Left hindlimb (tissue), 1 donor: ENCODE measurements at regions not wholly inside any gene's neighbourhood (a gene's known extent, or its start where the extent isn't known, plus 50 kb on each side); places are given as distances from the start of the nearest gene placed in this dataset.

ENCODE experiments used
- DNase-seq: peaks from one replicate; pipeline ENCODE4 v3.0.0-alpha.2; 2018

DNA sequence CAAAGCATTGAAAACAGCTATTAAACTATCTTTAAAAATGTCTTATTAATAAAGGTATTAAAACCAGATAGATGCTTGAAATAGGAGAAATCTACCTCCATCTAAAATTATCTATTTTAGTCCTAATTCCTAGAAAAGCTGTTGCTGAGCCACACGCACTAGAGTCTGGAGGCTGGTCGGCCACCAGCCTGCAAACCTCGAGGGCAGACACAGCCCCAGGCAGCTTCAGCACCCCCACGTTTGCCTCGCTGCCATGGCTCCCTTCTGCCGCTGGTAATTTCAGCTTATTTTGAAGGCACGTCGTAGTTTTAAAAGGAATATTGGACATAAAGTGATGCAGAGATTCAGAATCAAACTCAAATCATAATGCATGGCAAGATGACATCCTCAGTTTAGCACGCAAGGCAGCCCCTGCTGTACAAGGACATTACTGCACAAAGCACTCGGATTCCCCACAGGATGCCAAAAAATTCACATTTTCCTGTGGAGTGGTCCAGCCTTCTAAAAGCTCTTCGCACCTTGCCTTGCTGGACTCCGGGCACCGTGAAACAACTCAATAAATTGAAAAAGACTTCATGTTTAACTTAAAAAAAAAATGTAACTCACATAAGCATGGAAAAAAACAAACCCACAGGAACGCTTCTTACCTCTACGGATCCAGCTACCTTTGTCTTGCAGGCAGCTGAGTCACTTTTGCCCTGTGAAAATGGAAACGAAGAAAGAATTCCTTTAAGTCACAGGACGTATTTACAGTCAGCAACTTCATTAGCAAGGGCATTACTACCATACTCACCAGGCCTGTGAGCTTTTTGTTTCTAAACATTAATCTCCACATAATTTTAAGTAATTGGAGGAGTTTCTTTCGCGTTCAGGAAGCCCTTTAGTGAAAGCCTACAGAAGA lies 143.4 kb upstream of the RPS6KA2 start:
- no peak for DNase-seq

DNA sequence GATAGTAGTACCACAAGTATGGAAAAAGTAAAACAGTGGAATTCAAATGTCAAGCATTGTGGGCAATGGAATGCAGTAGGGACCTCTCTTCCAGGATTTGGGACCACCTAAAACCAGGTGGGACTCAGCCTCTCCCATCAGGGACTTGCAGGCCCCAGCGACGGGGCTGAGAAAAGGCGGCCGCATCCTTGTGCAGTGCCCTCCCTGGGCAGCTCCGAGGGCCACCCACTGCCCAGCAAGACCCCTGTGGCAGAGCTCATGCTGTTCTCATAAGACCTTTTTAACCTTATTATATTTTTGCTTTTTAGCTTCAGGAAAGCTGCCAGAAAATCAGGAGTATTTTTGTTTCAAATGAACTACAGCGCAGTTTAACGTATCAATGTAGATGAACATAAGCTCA lies 142.6 kb upstream of the RPS6KA2 start:
- no peak for DNase-seq

DNA sequence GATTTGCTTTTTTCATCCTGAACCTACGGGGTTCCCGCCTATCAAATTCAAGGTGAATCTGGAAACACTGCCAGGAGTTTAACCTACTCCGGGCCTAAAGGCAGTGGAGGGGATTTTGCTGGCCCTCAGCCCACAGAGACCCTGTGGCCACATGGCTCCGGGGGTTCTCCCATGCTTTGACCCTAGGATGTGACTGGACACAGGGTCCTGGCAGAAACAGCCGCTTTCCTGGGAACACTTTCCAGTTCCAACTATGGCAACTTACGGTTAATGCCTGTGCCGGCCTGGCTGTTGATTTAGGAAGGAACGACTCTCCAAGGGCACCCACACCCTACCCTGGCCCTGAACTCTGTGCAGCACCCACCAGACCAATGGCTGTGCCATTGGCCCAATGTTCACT lies 141.7 kb upstream of the RPS6KA2 start:
- DNase-seq = no peak

DNA sequence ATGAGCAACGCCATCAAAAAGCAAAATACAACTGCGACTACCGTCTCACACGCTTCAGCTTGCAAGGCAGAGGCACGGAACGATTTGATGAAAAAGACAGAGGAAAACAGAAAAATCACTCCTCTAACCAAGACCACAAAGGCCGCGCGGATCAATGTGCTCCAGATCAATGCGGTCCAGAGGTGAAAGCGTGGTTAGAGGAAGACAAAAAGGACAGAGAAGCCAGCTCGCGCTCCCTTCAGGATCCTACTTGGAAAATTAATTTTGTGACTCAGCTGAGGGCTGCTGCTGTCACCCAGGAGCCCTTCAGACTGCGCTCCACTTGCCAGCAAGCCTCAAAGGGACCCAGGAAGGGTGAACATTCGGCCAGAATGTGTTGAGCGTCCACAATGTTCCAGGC lies 140.2 kb upstream of the RPS6KA2 start:
- DNase-seq = no peak

DNA sequence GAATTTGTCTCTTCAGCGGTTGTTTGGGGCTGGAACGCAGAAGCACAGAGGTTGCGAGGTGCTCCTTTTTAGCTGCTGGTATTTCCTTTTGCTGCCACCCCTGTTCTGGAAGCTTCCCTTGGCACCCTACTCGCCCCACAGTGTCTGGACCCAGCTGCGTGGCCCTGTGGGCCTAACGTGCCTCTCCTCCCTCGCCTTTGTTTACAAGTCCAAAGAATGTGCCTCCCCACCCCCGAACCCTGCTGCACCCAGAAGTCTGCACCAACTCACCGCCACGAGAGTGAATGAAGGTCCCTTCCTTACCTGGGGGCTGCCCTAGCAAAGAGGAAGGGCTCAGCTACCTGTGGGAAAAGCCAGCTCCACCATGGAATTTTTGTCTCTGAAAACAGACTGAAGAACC lies 139.7 kb upstream of the RPS6KA2 start:
- no peak for DNase-seq

DNA sequence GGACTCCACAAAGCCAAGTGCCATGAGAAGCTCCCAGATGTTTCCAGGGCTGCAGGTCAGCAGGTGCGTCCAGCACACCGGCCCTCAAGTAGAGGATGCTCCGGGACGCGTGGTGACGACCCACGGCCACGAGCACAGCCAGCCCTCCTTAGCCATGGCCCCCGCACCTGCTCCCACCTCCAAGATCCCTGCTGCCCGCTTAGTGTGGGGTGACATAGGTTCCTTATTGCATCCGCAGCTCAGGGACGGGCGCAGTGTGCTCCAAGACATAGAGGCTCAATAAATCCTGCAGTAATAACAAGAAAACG lies 138.1 kb upstream of the RPS6KA2 start:
- DNase-seq = no peak

DNA sequence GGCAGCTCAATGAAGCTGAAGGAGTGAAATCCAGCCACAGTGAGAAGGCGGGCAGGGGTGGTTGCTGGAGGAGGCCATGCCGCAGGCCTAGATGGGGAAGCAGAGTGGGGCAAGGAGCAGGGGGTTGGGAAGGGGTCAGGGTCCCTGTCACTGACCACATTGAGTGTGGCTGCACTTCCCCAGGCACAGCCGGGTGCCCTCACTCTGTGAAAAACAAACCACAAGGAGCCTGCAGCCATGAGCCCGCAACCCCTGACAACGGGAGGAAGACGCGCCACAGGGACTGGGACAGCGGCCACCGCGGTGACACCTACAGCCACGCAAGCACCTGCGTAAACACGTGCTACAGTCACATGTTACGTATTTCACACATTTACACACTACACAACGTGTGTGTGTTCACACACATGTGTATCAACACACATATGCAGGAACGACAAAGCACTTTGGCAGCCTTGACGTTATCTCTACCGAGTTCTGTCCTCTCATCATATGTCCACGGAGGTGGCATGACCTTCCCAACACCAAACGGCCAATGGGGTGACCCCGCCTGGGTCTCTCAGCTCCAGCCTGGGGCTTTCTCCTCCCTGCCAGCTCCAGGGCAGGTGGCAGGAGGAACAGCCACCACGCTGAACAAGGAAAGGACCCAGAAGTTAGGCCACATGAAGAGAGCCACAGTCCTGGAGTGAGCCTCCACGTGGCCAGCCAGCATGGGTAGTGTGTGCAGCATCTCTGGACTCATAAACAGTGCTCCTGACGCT lies 137.6 kb upstream of the RPS6KA2 start:
- no peak for DNase-seq

DNA sequence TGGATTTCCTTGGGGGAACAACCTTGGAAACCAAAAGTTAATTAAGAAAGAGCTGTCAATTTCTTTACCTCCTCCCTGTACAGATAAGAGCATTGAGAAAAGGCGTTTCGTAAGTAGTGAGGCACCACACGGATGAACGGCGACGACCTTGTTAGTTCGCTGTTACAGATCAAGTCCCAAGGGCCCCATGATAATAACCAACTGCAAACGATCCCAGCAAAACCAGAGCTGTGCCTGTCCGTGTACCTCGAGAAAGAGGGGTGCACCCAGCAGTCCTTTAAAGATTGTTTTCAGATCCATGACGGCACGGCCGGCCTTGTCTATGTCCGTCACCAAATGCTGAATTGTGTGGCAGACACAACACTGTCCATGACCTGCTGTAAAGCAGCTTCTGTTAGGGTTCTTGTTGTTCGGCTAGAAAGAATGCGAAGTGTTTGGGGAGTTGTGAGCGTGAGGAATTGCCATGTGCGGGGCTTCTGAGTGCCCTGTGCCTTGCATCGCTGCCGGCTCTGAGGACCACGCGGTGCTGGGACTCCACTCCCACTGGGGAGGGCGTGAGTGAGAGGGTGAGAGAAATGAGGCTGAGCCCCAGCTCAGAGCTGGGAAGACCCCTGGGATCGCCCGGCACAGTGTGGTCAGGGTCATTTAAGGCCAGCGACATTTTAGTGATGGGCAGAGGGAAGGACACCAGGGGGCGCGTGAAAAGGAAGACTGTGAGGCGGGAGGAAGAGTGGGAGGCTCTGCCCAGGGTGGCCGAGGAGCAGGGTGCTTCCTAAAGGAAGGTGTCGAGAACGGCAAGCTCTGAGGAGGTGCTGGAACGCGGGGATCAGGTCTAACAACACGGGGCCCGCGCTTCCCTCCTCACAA lies 136.8 kb upstream of the RPS6KA2 start:
- no peak for DNase-seq

DNA sequence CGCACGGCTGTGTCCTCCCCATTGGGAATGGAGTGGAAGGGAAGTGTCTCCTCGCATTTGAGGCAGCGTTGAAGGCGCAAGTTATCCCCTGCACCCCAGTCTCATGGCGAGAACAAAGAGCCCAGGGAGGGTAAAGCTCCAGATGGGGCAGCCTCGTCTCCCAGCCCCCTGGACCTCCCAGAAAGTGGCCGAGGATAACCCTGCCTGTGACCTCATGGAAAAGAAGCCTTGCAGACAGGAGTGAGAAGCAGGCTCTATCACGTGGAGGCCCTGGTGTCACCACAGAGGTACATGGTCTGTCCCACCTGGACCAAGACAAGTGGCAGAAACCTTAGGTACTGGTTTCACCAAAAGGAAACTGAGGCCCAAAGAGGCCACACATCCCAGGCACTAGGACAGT lies 134.8 kb upstream of the RPS6KA2 start:
- no peak for DNase-seq

DNA sequence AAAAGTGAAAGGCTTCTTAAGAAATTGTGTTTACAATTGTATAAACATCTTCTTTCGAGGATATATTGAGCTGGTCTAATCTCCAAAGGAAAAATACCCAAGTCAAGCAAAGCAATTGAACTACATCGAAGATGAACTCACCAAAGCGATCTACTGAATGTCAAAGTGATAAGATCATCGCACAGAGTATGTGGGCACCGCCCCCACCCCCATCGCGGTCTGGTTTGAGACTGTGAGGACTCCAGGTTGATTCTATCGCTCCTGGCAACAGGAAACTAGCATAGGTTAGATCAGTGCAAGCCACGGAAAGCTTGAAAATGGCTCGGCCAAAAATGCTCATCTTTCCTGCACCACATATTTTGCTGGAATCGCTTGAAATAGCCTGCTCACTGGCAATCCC lies 133.2 kb upstream of the RPS6KA2 start:
- no peak for DNase-seq

DNA sequence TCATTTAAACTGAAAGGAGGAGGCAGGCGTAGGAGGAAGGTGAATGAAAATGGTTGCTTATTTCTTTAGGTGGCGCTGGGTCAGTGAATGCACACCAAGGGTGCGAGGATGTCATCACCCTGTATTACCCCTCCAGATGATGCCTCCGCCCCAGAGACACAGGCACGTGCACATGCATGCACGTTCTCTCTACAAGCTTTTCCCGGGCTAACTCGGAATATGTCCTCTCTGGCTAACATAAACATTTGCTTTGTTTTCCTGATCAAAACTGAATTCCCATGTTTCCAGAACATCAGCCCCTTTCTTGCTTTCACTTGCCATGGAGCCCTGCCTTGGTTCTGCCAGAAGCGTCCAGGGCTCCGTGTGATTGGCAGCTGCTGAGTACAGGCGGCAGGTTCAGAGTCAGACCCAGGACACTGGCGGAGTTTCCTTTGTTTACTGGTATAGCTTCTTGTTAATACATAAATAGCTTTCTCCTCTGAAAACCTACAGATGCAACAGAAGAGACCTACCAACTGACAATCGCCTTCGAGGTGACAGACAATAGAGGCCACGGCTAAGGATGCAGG lies 131.2 kb upstream of the RPS6KA2 start:
- no peak for DNase-seq

DNA sequence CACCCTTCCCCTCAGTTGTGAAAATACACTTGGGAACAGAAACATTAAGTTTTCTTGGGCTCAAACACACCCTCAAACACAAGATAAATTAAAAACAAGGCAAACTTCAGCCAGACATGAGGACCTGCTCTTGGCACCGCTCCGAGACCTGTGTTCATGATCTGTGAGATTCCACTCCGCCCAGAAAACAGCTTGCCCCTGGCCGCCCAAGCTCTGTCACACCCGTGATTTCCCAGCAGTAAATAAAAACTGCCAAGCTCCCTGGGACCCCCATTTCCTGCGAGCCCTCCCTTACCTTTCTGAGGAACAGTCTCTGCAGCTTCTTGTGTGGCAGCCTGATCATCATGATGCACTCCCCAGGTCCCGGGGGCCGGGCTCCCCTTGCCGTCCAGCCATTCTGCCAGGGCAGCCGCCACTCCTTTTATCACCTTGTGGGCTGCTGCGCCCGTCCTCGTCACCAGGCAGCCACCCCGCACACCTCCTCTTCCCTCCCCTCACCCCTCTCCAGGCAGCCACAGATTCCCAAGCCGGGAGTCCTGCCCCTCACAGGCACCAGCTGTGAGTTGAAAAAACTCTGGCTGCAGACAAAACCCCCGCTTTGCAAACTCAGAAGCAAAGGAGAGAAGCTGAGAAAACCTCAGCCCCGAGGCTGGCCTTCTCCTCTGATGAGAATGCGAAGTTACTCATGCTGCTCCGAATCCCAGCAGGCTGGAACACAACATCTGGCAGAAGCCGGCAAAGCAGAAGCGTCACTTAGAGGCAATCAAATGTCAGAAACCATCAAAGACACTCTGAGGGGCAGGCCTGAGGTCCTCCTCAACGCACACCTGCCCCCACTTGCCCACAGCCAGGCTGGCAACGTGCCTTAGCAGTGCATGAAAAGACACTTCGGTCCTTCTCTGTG lies 130.4 kb upstream of the RPS6KA2 start:
- no peak for DNase-seq

DNA sequence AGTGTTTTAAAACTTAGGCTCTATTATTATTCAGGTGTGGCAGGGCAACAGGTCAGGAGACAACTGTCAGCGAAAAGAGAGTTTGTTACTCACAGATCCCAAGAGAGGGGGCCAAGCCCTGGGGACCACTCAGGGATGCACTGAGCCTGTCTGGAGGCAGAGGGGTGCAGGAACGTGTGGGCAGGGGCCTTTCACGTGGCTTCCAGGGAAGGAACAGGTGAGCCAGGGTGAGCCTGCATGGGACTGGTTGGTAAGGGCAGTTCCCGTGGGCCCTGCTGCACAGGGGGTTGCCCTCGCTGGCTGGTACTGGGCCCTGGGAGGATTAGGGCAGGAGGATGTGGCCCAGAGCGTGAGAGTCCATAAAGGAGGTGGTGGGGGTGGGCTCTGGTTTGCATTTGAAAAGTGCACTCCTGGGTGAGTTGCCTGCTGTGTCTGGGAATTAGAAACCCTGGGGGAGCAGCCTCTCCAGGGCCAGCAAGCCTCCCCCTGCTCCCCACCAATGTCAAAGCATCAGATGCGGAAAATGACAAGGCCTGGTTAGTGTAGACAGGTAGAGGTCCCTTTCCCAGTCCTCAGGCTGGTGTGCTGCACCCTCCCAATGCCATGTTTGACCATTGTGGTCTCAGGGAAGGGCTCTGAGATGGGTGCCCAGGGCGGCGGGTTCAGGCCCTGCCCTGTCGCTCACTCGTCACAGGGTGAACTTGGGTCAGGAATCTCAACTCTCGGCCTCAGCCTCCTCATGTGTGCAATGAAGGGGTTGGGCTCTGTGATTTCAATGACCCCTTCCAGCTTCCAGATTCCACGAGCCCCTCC lies 127.4 kb upstream of the RPS6KA2 start:
- DNase-seq = no peak

DNA sequence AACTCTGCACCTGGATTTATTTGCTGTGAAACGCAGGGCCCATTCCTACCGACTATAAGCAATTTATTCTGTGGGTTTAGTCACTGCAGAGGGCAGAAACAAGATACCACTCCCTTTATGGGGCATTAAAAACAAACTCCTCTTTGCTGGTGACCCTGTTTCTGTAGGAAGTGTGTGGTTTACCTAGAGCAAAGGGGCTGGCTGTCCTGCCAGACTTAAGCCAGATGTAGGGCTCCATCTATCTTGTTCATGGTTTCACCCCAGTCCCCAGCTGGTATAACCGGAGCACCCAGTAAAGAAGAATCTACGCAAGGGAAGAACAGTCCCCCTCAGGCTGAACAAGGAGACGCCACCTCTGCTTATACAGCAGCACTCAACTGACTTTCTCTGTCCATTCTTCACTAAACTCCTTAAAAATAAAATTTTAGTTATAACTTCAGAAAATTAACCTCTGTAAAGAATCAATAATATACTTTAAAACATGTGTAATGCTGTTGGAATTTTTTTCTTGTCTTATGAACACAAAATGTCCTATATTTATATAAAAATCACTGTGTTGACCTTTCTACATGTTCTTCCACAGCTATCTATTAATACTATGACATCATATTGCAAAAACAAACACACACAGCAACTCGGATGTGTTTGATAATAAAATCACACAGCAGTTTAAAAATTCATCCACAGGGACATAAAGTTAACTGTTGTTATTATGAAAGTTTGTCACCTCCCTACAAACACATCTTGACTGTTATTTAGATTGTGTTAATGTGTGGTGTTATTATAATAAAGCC lies 126.1 kb upstream of the RPS6KA2 start:
- DNase-seq = no peak

DNA sequence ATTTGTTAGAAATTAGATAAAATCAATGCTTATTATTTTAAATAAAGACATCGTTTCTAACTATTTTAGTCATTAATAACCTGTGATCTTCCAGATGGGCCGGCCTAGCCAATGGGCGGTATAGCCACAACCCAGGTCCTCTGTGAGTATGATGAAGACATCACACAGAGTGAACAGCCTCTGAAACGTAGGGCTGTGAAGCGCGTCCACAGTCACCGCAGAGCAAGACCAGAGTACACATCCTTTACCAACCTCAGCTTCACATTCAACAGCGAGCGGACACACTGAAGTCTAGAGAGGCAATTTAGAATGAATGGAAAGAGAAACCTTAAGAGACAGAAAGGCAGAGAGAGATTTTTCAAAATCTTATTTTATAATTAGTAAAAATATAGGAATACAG lies 125.0 kb upstream of the RPS6KA2 start:
- DNase-seq = no peak

DNA sequence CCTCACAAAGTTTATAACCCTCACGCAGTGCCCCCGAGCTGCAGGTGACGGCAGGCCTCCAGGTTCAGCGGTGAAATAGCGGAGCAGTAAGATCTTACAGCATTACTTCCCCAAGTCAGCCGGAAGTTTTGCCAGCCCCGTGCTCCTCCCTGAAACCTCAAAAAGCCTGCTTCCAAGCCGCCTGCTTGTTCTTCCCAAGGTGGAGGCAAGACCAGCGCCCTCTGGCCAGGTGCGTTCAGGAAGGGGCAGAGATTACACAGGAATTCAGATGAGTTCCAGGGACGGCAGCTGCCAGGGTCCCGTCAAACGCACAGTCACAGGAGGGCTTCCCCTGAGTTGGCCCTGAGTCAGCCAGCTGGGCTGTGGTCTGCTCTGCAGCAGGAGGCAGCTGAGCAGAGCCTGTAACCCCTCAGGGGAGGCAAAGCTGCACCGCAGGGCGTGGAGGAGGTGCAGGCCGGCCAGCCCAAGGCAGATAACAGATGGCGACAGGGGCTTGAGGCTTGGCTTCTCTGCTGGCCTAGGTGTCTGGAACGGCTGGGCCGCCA lies 124.1 kb upstream of the RPS6KA2 start:
- no peak for DNase-seq

DNA sequence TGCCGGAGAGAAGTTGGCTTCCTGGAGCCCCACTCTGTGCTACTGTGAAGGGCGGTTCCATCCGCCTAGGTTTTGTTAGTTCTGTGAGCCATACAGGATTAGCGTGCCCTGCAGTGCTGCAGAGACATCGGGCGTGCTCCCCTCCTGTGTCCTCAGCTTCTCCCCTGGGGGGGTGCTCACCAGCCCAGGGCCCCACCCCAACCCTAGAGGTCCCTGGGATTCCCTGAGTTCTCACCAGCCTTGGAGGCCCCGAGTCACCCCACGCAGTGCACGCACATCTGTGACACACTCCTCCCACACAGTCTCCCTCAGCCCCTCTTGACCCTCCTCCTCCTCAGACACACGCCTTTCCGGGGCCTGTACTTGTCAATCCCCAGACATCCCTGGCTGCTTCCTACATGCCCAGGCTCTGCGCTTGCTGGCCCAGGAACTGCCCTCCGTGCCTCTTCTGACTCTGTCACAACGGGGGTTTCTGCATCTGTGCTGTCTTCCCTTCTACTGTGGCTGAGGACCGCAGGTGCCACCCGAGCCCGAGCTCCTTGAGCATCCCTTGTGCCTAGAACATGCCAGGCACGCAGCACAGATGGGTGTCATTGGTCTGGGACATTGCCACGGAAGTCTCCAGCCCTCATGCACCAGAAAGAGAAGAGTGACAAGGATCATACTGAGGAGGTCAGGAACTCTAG lies 123.2 kb upstream of the RPS6KA2 start:
- no peak for DNase-seq

DNA sequence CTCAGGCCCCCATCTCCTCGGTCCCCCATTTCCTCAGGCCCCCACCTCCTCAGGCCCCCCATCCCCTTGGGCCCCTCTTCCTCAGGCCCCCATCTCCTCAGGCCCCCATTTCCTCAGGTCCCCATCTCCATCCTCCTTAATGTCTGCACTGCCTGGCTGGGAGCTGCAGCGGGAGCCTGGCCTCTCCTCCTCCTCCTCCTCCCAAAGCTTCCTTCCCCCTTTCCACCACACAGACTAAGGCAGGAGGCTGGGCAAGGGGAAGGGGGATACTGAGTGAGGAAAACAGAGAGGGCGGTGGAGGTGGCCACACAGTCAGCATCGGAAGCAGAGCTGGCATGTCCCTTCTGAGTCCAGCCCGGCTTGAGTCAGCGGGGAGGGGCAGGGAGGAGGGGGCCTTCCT lies 122.6 kb upstream of the RPS6KA2 start:
- no peak for DNase-seq
